DOHH2 (cell line): ENCODE measurements at regions not wholly inside any gene's neighbourhood (a gene's known extent, or its start where the extent isn't known, plus 50 kb on each side); places are given as distances from the start of the nearest gene placed in this dataset.

Experiments used
- CTCF ChIP-seq: fragments of 200-600 bp; sonication (generic); IDR thresholded peaks from one replicate; pipeline ENCODE4 v1.5.1; 2014; ENCODE audit warnings: antibody characterized with exemption, mild to moderate bottlenecking, low read depth, low read length; ENCODE audit not compliant: poor library complexity, severe bottlenecking
- EZH2phosphoT487 ChIP-seq: fragments of 200-600 bp; sonication (generic); IDR thresholded peaks from 2 replicates; pipeline ENCODE4 v1.6.1; 2017; ENCODE audit warnings: borderline replicate concordance, mild to moderate bottlenecking, antibody characterized with exemption, low read length, moderate library complexity, mixed read lengths

- no peak for TF ChIP-seq CTCF
- no peak for TF ChIP-seq EZH2phosphoT487
Measured at GRCh38 chr1:199178646-199179045, 539.8 kb downstream of the PTPRC start.
